HUES64 (cell line): ENCODE measurements at regions not wholly inside any gene's neighbourhood (a gene's known extent, or its start where the extent isn't known, plus 50 kb on each side); places are given as distances from the start of the nearest gene placed in this dataset.

Source experiments
- H3K27ac ChIP-seq: 2 replicates; pipeline ENCODE4 v1.7.0; 2013; ENCODE audit warnings: low read depth, low read length, inconsistent platforms
- H3K27me3 ChIP-seq: 2 replicates; pipeline ENCODE4 v1.6.1; 2013; ENCODE audit warnings: mild to moderate bottlenecking, low read length; ENCODE audit not compliant: insufficient read depth
- H3K36me3 ChIP-seq: 2 replicates; pipeline ENCODE4 v1.6.1; 2013; ENCODE audit warnings: mild to moderate bottlenecking, low read length; ENCODE audit not compliant: insufficient read depth
- H3K4me1 ChIP-seq: 2 replicates; pipeline ENCODE4 v1.6.1; 2013; ENCODE audit warnings: mild to moderate bottlenecking, low read length, moderate library complexity; ENCODE audit not compliant: insufficient read depth
- H3K4me3 ChIP-seq: 2 replicates; pipeline ENCODE4 v1.5.1; 2013; ENCODE audit warnings: mild to moderate bottlenecking, low read length, moderate library complexity
- H3K9ac ChIP-seq: 2 replicates; pipeline ENCODE4 v1.6.1; 2013; ENCODE audit warnings: mild to moderate bottlenecking, low read depth, low read length
- H3K9me3 ChIP-seq: 2 replicates; pipeline ENCODE4 v1.6.1; 2013; ENCODE audit warnings: low read depth, low read length; ENCODE audit not compliant: insufficient read depth
- WGBS: fragments of 150-250, 120-280 bp; methylation state at CpG from one replicate; pipeline ENCODE4 v1.1.7; 2013; ENCODE audit warnings: missing lambda C conversion rate; 5-methylcytosine and 5-hydroxymethylcytosine counted together

DNA sequence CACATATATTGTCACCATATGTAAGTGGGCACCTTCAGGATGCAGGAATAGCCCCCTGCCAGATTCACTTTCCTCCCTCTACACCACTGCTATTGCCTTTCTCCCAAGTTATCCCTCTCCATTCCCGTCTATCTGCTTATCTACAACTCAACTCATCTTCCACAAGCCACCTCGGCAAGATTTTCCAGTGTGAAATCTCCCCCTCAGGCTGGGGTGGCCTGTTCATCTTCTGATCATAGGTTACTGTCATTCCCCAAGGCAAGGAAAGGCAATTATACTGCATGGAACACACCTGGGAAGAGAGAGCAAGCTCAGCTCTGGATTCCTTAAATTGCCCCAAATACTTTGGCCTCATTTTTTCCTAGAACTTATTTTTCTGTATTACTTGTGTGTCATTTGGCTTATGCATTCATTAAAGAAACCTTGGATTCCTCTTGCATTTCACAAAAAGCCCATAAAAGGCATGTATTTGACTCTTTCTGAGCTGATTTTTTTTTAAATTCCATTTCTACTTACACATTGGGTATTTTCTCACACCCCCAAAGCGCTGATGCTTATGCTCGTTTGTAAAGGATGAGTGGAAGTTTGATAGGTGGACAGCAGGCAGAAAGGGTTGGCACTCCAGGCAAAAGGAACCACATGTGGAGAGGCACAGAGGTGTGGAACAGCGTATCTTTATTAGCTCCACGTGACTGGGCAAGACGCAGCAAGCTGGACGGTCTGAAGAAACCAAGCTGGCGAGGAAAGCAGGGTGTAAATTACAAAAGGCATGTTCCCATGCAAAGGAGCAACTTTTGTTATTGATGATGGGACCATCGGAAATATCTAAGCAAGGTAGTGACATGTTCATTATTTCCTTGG is 169.7 kb upstream of the RAB4A start:
- H3K9ac ChIP-seq, result no peak overlapping the region
- no peaks in the 10 kb centered on the region for H3K36me3 ChIP-seq
- WGBS, result 91% methylated on average over 10 of the region's 10 CpGs
- H3K27me3 ChIP-seq, result no peaks in the 10 kb centered on the region
- no peak overlapping the region for H3K27ac ChIP-seq
- H3K9me3 ChIP-seq, result peaks cover 1% of the 10 kb centered on the region; the same call in 1 of the 2 replicates
- no peak overlapping the region for H3K4me3 ChIP-seq
- H3K4me1 ChIP-seq, result no peaks in the 10 kb centered on the region

GRCh38 chr1:229102741-229103391 is 168.0 kb upstream of the RAB4A start:
- H3K27me3 ChIP-seq, result no peaks in the 10 kb centered on the region
- H3K9ac ChIP-seq, result no peak overlapping the region
- H3K4me1 ChIP-seq, result no peaks in the 10 kb centered on the region; the same call in 1 of the 2 replicates
- H3K36me3 ChIP-seq, result no peaks in the 10 kb centered on the region
- 70% methylated on average over 2 of the region's 2 CpGs for WGBS
- no peak overlapping the region for H3K27ac ChIP-seq
- no peak overlapping the region for H3K4me3 ChIP-seq
- H3K9me3 ChIP-seq, result no peaks in the 10 kb centered on the region

DNA sequence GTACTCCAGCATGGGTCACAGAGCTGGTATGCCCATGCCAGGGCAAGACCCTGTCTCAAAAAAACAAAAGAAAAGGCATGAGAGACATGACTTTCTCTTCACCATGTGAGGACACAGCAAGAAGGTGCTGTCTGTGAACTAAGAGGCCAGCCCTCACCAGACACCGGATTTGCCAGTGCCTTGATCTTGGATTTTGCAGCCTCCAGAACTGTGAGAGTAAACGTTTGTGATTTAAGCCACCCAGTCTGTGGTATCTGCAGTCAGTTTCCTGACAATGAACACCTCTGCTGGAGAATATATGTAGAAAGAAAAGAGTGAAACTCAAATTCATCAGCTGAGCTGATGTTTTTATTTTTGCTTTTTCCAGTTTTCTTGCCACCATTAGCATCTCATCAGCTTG is 166.3 kb upstream of the RAB4A start:
- no peak overlapping the region for H3K27ac ChIP-seq
- H3K36me3 ChIP-seq, result no peaks in the 10 kb centered on the region
- H3K4me1 ChIP-seq, result peaks cover 5% of the 10 kb centered on the region; the same call in 1 of the 2 replicates
- 93% methylated on average over 2 of the region's 2 CpGs for WGBS
- no peak overlapping the region for H3K4me3 ChIP-seq
- H3K9ac ChIP-seq, result no peak overlapping the region
- H3K27me3 ChIP-seq, result no peaks in the 10 kb centered on the region
- H3K9me3 ChIP-seq, result no peaks in the 10 kb centered on the region

GRCh38 chr1:229105109-229105508 is 165.8 kb upstream of the RAB4A start:
- H3K9ac ChIP-seq, result no peak overlapping the region

DNA sequence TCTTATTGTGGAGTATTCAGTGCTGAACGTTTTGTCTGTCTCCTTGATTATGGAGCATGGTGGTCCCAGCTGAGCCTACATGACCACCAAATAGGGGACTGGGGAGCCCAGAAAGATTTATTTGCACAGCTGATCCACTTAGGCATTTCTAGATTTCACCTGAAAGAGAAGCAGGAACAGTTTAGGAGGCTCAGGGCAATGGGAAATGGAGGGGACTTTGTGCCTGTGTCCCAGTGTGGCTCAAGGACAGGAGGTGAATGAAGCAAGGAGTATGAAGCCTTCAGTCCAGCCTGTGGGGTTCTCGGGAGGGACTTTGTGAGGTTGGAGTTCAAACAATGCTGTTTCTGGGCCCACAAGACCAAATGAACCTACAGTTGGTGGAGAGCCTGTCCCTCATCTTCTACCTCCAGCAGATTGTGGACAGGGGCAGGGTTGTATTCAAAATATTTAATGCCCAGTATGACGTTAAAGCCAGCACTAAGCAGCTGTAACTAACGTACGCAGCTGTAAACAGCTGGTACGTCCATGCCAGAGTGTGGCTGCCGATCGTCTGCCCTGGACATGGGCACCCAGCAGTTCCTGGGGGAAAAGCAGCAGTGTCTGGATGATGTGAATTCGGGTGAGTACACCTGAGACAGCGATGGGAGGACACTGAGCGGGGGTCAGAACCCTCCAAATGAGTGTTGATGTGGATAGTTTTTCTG is 164.9 kb upstream of the RAB4A start:
- H3K9ac ChIP-seq, result no peak overlapping the region
- WGBS, result 94% methylated on average over 11 of the region's 11 CpGs
- no peak overlapping the region for H3K27ac ChIP-seq
- no peaks in the 10 kb centered on the region for H3K36me3 ChIP-seq
- H3K9me3 ChIP-seq, result no peaks in the 10 kb centered on the region
- H3K4me3 ChIP-seq, result no peak overlapping the region
- peaks cover 5% of the 10 kb centered on the region; the same call in 1 of the 2 replicates for H3K4me1 ChIP-seq
- H3K27me3 ChIP-seq, result no peaks in the 10 kb centered on the region

More at GRCh38 chr1:229105109-229105508, 165.8 kb upstream of the RAB4A start:
- Histone ChIP-seq H3K4me1 (peaks cover 5% of the 10 kb centered on the region; the same call in 1 of the 2 replicates), H3K9me3 (no peaks in the 10 kb centered on the region), H3K36me3 (no peaks in the 10 kb centered on the region), H3K4me3 (no peak overlapping the region), H3K27ac (no peak overlapping the region), H3K27me3 (no peaks in the 10 kb centered on the region)
- WGBS, result 82% methylated on average over 3 of the region's 3 CpGs

GRCh38 chr1:229106526-229107125 is 164.3 kb upstream of the RAB4A start:
- Histone ChIP-seq H3K36me3 (no peaks in the 10 kb centered on the region), H3K4me3 (no peak overlapping the region), H3K27ac (no peak overlapping the region), H3K9me3 (no peaks in the 10 kb centered on the region), H3K27me3 (no peaks in the 10 kb centered on the region), H3K9ac (no peak overlapping the region), H3K4me1 (peaks cover 5% of the 10 kb centered on the region; the same call in 1 of the 2 replicates)
- WGBS, result 99% methylated on average over 7 of the region's 7 CpGs

DNA sequence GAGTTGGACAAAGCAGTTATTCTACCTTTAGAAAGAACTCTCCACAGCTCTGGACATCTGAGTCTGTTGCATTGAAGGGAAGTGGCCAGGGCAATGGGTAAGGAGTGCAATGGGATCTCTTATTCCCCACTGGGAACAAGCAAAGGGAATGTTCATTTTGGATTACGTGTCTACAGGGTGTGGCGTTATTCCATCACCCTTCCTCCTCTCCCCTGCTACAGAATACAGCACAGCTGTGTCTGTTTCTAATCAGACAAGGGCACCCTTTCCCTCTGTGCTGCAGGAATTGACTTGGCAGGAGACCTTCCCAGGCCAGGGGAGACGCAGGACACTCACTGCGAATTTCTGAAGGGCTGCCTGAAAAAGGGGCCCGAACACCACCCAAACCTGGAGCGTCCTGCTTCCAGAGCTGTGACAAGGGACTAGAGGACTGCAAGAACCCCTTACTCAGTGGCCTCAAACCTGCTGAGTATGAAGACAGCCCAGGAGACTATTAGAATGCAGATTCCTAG is 163.6 kb upstream of the RAB4A start:
- Histone ChIP-seq H3K27ac (no peak overlapping the region), H3K9me3 (no peaks in the 10 kb centered on the region), H3K36me3 (no peaks in the 10 kb centered on the region), H3K4me3 (no peak overlapping the region), H3K4me1 (peaks cover 5% of the 10 kb centered on the region; the same call in 1 of the 2 replicates), H3K9ac (no peak overlapping the region), H3K27me3 (no peaks in the 10 kb centered on the region)
- WGBS, result 94% methylated on average over 6 of the region's 6 CpGs

DNA sequence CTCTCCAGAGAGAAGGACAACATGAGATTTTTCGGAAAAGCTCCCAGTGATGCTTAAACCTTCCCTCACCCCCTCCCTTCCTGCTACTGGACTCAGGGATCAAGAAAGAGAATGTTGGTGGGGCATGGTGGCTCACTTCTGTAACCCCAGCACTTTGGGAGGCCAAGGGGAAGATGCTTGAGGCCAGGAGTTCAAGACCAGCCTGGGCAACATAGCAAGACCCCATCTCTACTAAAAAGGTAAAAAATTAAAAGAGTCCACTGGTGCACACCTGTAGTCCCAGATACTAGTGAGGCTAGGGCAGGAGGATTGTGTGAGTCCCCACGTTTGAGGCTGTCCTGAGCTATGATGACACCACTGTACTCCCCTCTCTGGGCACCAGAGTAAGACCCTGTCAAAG is 162.9 kb upstream of the RAB4A start:
- no peaks in the 10 kb centered on the region for H3K27me3 ChIP-seq
- 65% methylated on average over 2 of the region's 2 CpGs for WGBS

DNA sequence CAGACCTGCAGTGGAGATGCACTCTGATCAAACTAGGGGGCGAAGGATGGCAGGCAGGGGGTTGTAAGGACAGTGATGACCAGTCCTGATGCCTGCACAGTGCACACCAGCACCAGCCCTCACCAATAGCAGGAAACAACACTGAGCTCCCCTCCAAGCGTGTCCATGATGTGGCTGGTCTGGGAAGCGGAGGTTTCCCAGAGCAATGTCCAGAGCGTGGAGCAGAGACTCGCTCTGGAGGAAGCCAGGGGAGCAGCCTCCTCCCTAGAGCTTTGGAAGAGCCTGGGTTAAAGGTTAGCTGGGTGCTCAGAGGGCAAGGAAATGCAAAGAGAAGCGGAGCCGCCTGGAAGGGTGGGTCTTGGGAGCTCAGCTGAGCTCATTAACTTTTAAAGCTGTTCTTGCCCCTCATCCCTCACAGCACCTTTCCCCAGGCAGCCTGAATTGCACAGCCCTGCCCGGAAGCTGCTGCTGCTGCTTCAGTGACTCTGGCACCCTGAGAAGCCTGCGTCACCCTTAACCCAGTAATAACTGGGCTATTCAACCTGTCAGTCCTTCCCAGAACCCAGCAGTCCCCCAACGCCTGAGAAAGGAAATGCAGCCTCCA is 162.2 kb upstream of the RAB4A start:
- 68% methylated on average over 10 of the region's 10 CpGs for WGBS
- Histone ChIP-seq H3K4me3 (no peak overlapping the region), H3K9me3 (no peaks in the 10 kb centered on the region), H3K27ac (no peak overlapping the region), H3K36me3 (no peaks in the 10 kb centered on the region), H3K9ac (no peak overlapping the region), H3K27me3 (no peaks in the 10 kb centered on the region), H3K4me1 (peaks cover 5% of the 10 kb centered on the region; the same call in 1 of the 2 replicates)

More for the DNA sequence above, 162.9 kb upstream of the RAB4A start:
- no peak overlapping the region for H3K4me3 ChIP-seq
- H3K9me3 ChIP-seq, result no peaks in the 10 kb centered on the region
- no peak overlapping the region for H3K9ac ChIP-seq
- no peak overlapping the region for H3K27ac ChIP-seq
- peaks cover 5% of the 10 kb centered on the region; the same call in 1 of the 2 replicates for H3K4me1 ChIP-seq
- no peaks in the 10 kb centered on the region for H3K36me3 ChIP-seq

DNA sequence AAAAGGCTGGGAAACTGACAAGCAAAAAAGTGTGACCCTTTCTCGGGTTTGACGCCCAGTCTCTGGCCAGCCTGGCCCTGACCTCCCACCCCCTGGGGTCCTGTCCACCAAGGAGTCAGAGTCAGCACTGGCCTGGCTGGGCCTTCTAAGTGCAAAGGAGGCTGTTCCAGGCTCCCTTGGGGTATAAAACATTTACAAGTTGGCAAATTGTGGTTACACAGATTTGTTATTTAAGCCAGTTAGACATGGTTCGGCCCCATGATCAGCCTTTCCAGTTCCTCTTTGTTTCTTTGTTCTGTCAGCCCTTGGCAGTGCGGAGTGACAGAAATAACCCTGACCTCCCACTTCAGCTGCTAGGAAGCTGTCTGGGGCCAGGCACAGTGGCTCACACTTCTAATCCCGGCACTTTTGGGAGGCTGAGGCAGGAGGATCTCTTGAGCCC is 161.6 kb upstream of the RAB4A start:
- H3K9me3 ChIP-seq, result no peaks in the 10 kb centered on the region
- peaks cover 10% of the 10 kb centered on the region for H3K4me1 ChIP-seq
- no peak overlapping the region for H3K4me3 ChIP-seq
- no peaks in the 10 kb centered on the region for H3K36me3 ChIP-seq
- no peaks in the 10 kb centered on the region for H3K27me3 ChIP-seq
- H3K9ac ChIP-seq, result no peak overlapping the region
- no peak overlapping the region for H3K27ac ChIP-seq
- WGBS, result 87% methylated on average over 5 of the region's 5 CpGs
